Left lobe of liver (tissue), 2 donors: ENCODE measurements at regions not wholly inside any gene's neighbourhood (a gene's known extent, or its start where the extent isn't known, plus 50 kb on each side); places are given as distances from the start of the nearest gene placed in this dataset.
"Not testable (repeated sequence)": the region's sequence is repeated elsewhere in the genome, so short reads cannot be mapped to it uniquely, and the experiment has no call there.

Experiments
- ATAC-seq: fragments of 200-7000 bp; cut with Tn5 transposase; one replicate; pipeline ENCODE4 v1.9.1; 2020; ENCODE audit warnings: mild to moderate bottlenecking, moderate library complexity
- DNase-seq: peaks from one replicate; pipeline ENCODE4 v3.0.0-alpha.2; 2020; ENCODE audit warnings: low spot score
- donor health status: DM: no; HTN: no; CAD: no; lungs with moderate emphysema.
- donor health status: DM: no; HTN: yes; CAD: no.

DNA sequence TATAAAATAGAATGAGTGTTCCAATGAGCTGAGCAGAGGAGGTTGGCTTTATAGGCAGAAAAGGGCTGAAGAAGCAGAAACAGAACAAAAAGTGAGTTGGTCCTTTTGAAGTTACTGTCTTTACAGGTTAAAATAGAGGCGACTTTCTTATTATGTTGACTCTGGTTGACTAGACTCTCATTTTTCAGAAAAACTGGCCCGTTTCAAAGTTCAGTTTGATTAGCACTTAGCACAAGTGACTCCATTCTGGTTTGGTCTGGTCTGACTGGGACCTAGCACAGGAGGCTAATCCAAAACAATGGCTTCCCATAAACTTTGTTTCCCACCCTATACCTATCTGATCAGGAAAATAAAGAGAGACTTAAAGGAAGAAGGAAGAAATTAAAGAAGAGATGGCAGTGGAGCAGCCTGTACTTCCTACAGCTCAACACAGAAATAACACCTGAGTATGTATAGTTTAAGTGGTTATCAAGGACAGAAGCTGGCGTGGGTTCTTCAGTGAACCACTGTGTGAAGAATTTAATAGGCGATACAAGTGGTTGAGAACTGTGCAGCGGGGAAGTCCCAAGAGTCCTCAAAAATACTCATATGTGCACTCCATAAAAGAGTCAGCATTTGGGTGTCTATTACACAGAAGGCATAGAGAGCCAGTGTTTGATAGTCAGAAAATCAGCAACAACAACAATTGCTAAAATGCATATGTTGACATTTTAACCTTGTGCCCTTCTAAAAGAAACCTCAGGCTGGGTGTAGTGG lies 554.8 kb upstream of the HTR2C start:
- DNase-seq (no peak), ATAC-seq (no peak)

DNA sequence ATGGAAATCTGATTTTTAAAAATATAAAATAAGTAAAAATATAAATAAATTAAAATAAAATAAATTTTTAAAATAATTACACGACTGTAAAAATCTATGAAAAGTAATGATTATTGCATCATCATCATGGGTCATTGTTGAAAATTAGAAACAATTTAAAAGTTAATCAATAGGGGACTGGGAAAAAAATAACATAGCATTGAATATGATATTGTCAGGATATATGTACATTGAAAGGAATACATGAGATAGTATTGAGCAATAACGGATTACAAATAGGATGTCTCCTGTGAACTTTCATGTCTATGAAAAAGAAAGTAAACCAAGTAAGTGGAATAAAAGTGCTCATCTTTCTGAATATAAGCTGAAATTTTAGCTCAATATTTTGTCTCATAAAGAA lies 566.8 kb upstream of the HTR2C start:
- ATAC-seq, result no peak
- DNase-seq, result no peak

DNA sequence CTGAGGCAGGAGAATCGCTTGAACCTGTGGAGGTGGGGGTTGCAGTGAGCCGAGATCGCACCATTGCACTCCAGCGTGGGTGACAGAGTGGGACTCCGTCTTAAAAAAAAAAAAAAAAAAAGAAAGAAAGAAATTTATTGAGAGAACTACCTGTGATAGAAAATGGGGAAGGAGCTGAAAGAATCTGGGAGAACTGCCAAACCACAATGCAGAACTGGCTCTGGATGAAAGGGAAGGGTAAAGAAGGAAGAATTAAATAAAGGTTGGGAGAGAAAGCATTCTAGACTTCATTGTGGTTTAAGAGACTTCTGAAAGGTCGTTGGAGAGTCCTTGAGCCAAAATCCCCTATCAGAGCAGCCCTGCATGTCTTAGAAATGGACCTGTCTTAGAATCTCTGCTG lies 567.9 kb upstream of the HTR2C start:
- ATAC-seq, result no peak
- DNase-seq, result no peak

DNA sequence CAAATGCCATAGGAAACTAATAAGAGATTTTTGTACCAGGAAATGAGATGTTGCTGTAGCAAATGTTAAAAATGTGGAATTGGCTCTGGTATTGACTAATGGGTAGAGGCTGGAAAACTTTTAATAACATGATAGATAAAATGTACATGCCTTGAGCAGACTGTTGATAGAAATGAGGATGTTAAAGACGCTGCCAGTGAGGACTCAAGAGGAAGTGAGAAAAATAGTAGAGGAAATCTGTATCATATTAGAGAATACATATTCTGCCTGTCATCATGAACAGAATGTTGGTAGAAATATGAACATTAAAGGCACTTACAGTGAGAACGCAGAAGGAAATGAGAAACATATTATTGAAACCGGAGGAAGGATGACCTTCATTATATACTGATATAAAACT lies 577.2 kb upstream of the HTR2C start:
- DNase-seq, result no peak
- ATAC-seq, result no peak

DNA sequence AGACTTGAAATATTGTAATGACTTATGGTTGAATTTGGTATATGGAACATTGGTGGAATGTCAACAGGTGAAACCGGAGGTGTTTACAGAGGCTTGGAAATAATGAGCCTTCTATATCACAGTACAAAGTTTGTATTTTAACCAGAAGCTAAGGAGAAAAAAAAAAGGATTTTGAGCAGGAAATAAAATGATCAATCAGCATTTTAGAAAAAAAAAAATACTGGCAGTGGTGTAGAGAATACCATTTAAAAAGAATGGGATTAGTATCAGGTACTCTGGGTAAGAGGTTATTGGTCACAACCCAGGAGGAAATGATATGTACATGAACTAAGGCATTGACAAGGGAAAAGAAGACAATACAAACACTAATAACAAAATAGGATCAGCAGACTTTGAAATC lies 587.1 kb upstream of the HTR2C start:
- DNase-seq (no peak), ATAC-seq (no peak)

DNA sequence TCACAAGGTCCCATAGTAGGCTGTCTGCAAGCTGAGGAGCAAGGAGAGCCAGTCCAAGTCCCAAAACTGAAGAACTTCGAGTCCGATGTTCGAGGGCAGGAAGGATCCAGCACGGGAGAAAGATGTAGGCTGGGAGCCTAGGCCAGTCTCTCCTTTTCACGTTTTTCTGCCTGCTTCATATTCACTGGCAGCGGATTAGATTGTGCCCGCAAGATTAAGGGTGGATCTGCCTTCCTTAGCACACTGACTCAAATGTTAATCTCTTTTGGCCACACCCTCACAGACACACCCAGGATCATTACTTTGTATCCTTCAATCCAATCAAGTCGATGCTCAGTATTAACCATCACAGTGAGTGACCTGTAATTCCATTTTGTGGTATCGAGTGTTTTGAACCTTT lies 592.2 kb upstream of the HTR2C start:
- not testable (repeated sequence) for DNase-seq, ATAC-seq

DNA sequence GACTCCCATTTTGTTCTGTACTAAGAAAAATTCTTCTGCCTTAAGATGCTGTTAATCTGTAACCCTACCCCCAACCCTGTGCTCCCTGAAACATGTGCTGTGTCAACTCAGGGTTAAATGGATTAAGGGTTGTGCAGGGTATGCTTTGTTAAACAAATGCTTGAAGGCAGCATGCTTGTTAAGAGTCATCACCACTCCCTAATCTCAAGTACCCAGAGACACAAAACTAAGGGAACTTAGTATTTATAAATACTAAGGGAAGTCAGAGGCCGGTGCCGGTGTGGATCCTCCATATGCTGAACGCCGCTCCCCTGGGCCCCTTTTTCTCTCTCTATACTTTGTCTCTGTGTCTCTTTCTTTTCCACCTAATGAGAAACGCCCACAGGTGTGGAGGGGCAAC lies 593.2 kb upstream of the HTR2C start:
- not testable (repeated sequence) for DNase-seq, ATAC-seq

DNA sequence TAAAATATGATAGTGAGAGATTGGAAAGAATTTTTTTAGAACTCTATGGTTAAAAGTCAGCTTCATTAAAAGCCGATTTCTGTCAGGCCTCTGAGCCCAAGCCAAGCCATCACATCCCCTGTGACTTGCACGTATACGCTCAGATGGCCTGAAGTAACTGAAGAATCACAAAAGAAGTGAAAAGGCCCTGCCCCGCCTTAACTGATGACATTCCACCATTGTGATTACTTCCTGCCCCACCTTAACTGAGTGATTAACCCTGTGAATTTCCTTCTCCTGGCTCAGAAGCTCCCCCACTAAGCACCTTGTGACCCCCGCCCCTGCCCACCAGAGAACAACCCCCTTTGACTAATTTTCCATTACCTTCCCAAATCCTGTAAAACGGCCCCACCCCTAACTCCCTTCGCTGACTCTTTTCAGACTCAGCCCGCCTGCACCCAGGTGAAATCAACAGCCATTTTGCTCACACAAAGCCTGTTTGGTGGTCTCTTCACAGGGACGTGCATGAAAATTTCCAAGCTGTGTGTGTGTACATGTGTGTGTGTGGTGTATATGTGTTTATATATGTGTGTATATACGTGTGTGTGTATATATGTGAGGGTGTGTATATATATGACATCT lies 595.5 kb upstream of the HTR2C start:
- not testable (repeated sequence) for ATAC-seq, DNase-seq

DNA sequence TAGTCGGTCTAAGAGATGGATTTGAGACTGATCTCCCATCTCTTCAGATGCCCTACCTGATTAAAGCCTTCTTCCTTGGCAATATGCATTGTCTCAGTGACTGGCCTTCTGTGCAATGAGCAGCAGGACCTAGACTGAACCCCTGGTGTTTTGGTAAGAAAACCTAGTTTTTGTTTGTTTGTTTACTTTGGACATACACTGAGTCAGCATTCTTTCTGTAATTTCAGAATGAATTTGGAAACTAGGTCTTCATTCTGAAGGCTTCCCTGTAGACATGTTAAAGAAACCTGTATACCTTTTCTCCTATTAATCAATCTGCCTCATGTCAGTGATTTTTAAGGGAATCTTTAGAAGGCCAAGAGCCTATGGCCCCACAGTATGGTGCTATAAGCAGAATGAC lies 597.5 kb upstream of the HTR2C start:
- ATAC-seq (no peak), DNase-seq (no peak)

DNA sequence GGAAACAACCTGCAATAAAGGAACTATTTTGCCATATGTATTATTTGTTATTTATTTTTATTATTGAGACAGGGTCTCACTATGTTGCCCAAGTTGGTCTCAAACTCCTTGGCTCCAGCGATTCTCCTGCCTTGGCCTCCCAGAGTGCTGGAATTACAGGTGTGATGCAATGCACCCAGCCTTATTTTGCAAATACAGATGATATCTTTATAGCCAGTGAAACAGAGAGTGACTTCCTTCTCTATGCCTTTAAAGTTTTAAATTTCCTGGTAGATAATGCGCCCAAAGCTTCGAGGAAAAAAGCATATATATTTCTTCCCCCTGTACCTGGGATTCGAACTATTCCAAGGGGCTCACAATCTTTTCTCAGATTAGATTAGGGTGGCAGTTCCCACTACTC lies 601.1 kb upstream of the HTR2C start:
- DNase-seq (no peak), ATAC-seq (no peak)

DNA sequence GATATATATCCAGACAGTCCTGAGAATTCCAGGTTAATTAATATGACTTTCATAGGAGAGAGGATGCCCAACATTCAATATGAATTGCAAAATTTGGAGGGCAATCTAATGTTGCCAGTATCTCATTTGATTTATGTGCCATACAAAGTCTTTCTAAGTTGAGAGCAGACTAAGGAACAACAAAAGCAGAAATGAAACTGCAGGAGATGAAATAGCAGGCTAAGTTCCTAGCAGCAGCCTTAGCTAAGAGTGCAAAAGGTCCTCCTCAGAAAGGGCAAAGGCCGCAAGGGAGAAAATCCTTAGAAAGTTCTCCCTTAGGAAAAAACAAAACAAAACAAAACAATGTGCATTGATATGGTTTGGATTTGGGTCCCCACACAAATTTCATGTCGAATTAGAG lies 602.9 kb upstream of the HTR2C start:
- ATAC-seq (no peak), DNase-seq (no peak)

DNA sequence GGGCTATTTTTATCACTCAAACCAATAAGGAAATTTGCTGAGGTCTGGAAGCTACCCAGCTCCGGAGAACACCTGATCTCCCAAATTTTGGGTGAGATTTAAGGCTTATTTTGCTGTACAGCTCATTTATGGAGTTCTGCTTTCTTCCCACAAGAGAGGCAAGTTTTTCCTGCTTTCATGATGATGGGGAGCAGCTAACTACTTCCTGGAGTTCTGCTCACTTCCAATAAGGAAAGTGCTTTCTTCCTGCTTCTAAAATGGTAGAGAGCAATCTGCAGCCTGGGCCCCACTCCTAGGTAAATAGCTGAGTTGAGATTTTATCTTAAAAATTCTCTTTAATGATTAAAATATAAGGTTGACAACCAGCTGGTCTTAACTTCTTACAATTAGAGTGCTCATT lies 606.0 kb upstream of the HTR2C start:
- ATAC-seq, result no peak
- DNase-seq, result no peak

DNA sequence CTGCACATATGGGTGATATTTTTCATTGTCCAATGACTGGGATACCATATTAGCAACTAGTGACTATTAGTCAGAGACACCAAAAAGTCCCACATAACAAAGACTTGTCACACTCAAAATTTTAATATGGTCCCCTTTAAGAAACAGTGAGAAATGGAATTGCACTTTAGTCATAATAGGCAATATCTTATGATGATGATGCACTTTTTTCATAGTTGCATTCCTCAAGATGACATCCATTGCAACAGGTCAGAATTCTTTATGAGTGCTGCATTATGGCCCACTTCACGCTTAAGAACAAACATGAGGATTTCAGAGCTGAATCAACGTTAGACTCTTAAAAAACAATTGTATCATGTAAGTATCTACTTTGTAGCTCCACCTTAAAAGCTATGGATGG lies 608.4 kb upstream of the HTR2C start:
- ATAC-seq, result no peak
- DNase-seq, result no peak

DNA sequence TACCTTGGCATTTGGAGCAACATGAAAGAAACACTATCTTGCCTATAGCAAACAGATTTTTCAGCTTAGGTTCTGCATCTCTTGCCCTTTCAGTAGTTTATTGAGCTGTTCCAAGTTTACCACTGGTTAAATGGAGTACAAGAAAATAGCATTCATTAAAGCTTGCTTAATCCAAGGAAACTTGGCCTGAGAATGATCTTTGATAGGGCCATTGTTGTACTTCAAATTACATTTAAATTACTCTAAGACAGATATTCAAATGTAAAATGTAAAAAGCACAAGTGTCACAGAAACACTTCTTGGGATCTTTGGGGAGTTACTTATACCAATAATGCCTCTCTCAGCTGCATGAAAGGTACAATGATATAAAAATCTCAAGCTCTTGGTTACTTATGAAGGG lies 609.0 kb upstream of the HTR2C start:
- ATAC-seq (no peak), DNase-seq (no peak)

DNA sequence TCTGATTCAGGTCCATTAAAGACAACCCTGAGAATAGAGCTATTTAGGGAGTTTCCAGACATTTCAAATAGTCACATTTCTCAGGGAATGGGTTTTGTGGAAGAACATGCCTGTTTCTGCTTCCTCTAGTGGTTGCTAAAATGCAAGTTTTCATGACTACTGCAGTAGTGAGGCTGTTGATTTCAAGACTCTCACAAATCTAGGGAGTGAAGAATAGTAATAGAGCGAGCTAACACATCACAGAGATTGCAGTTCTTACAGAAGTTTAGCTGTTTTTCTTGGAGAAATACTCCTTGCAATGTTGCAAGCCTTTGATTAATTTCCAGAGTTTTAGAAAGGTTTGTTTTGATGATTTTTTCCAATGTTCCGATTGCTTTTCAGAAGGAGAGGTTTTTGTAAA lies 610.2 kb upstream of the HTR2C start:
- DNase-seq (no peak), ATAC-seq (no peak)

DNA sequence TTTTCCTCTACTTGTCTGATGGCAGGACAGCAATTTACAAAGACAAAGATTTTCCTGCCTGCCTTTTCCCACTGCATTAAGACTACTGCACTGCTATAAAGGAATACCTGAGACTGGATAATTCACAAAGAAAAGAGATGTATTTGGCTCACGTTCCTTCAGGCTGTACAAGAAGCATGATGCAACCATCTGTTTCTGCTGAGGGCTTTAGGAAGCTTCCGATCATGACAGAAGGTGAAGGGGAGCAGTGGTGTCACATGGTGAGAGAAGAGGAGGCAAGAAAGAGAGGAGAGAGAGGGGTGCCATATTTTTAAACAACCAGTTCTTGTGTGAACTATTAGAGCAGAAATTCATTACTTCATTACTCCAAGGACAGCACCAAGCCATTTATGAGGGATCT lies 617.1 kb upstream of the HTR2C start:
- ATAC-seq, result no peak
- no peak for DNase-seq

DNA sequence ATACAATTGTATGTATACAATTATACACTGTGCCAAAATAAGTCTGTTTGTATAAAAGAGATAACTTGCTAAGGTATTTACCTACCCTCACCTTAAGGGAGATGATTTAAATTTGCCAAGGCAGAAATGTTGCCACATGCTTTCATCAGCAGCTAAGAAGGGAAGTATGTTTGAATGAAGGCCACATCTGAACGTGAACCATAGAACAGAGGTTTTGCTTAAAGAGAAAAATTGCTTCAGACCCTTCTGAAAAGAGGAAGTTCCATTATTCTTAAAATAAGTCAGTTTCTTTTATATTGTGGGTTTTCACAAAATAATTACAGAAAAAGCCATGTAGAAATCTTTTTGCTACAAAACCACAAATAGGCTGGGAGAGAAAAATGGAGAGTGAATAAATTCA lies 621.5 kb upstream of the HTR2C start:
- ATAC-seq, result no peak

DNA sequence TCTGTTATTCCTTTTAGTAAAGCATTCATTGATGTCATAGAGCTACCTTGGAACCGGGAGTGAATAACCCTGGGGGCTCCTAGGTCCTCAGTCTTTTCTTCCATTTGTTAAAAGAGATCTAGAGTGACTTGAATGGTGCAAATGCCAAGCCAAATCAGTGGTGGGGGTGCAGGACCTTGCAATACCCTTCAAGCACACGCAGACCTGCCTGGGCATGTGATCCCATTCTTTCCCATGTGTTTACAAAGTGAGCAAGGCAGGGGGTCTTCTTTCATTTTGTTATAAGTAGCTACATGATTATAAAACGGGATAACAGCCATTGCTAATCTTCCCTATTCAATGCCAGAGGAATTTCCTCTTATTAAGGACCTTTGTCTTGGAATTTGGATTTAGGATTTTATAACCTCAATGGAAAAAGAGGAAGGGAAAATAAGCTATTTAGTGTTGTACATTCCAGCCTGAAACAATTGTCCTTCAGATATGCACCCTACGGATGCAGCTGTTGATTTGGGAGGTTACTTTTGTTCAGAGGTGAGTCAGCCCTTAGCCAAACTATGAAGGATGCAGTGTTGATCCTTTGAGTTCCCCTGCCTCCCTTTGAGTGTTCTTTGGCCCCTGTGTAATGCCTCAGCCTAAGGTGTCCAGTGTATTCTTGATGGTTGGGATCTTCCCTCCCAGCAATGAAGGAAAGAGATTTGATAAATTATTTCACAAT lies 623.8 kb upstream of the HTR2C start:
- ATAC-seq (no peak), DNase-seq (no peak)

More for the DNA sequence above, 621.5 kb upstream of the HTR2C start:
- DNase-seq, result no peak

DNA sequence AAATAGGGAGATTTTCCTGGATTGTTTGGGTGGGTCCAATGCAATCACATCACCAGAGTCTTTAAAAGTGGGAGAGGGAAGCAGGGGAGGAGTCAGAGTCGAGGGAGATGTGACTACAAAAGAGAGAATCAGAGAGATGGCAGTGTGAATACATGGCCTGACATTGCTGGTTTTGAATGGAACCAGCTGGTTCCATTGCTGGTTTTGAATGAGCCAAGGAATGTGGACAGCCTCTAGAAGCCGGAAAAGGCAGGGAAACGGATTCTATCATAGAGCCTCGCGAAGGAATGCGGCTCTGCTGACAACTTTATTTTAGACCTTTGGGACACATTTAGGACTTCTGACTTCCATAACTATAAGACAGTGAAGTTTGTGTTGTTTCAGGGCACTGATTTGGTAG lies 627.0 kb upstream of the HTR2C start:
- DNase-seq (no peak), ATAC-seq (no peak)

DNA sequence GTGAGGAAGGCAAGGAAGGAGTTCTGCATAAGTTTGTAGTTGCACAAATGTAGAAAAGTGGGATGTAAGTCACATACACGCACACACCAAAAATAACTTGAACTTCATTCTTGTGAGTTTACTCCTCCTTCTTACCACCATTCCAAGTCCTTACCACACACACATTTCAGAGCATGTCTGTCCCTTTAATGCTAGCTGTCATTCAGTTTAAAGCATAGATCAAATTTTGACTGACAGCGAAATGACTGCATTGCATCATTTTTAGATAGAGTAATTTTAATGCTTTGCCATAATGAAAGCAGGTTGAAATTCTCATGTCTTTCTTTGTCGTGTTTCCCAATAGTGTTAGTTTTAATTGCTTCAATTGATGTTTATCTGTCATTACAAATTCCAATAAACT lies 629.6 kb upstream of the HTR2C start:
- ATAC-seq (no peak), DNase-seq (no peak)

DNA sequence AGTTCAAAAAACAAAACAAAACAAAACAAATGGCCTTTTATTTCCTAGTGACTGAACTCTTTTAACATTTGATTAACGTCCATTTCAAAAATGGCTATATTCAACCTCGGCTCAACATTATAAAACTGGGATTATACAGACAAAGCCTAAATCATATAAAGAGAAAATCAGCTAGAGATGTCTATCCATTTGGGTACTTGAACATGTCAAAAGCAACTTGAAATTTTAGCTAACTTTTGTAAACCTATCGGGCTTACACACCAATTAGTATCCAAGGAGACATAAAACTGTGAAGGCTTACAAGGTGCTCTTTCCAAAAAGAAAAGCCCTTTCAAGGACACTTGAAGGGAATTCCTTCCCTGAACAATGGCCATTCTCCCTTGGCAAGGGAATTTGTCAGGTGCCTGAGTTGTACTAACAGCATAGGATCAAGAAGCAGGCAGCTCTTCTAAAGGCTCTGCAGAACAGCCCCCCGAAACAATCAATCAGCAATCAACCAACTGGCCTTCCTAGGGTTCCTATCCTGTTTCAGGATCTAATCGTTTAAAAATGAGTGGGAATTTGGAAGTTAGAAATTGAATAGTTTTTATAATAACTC lies 633.7 kb upstream of the HTR2C start:
- DNase-seq (no peak), ATAC-seq (no peak)

DNA sequence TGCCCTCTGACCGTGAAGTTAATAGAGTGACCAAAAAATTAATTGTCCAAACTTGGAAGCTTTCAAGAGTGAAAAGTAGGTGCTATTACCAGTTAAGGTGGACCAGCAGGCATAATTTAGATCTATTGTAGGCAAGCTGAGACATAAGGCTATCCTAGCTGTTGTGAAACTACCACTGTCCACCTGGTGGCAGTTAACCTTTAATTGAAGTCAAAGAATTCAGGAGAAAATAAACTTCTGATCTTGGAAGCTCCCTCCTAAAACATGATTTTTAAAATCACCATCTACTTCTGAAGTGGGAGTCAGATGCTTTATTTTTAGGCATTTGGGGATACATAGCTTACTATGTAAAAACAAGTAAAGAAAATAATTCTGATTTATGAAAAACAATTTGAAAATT lies 636.3 kb upstream of the HTR2C start:
- ATAC-seq, result no peak

More for the DNA sequence above, 636.3 kb upstream of the HTR2C start:
- DNase-seq, result no peak
